Thyroid gland (tissue), 4 donors: ENCODE measurements at regions not wholly inside any gene's neighbourhood (a gene's known extent, or its start where the extent isn't known, plus 50 kb on each side); places are given as distances from the start of the nearest gene placed in this dataset.

Experiments
- POLR2A ChIP-seq, 2 donors: fragments of 450-650 bp; IDR thresholded peaks; one replicate each; pipeline ENCODE4 v1.6.1; 2017; ENCODE audit warnings: antibody characterized with exemption in 2 of 2, mild to moderate bottlenecking in 2 of 2, moderate library complexity in 1 of 2
- TF ChIP-seq, protein P1 (sequence below), 6 experiments: fragments of 200-600 bp in 3 of 6; fragments of 450-650 bp in 3 of 6; sonication (generic) in 3 of 6; IDR thresholded peaks; one replicate each; pipeline ENCODE4 v1.5.1; 2016 to 2019; ENCODE audit warnings: antibody characterized with exemption in 6 of 6, mild to moderate bottlenecking in 2 of 6, inconsistent platforms in 1 of 6, moderate library complexity in 1 of 6

DNA sequence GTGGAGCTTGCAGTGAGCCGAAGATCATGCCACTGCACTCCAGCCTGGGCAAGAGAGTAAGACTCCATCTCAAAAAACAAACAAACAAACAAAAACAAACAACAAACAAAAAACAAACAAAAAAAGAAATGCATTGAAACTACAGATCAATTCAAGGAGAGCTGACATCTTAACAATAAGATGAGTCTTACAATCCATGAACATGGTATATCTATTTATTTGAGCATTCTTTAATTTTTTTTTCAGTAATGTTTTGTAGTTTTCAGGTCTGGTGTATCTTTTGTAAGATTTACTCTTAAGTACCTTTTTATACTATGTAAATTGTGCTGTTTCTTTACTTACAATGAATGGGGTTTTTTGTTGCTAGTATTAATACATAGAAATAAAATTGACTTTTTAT lies 140.1 kb upstream of the DAPK1 start:
- TF ChIP-seq, protein P1, sequence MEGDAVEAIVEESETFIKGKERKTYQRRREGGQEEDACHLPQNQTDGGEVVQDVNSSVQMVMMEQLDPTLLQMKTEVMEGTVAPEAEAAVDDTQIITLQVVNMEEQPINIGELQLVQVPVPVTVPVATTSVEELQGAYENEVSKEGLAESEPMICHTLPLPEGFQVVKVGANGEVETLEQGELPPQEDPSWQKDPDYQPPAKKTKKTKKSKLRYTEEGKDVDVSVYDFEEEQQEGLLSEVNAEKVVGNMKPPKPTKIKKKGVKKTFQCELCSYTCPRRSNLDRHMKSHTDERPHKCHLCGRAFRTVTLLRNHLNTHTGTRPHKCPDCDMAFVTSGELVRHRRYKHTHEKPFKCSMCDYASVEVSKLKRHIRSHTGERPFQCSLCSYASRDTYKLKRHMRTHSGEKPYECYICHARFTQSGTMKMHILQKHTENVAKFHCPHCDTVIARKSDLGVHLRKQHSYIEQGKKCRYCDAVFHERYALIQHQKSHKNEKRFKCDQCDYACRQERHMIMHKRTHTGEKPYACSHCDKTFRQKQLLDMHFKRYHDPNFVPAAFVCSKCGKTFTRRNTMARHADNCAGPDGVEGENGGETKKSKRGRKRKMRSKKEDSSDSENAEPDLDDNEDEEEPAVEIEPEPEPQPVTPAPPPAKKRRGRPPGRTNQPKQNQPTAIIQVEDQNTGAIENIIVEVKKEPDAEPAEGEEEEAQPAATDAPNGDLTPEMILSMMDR (IDR thresholded peaks at IDR 0.05) = no peak
- TF ChIP-seq POLR2A (IDR thresholded peaks at IDR 0.05) = no peak
